NT2/D1 (cell line): ENCODE measurements at regions not wholly inside any gene's neighbourhood (a gene's known extent, or its start where the extent isn't known, plus 50 kb on each side); places are given as distances from the start of the nearest gene placed in this dataset.
"Not testable (repeated sequence)": the region's sequence is repeated elsewhere in the genome, so short reads cannot be mapped to it uniquely, and the experiment has no call there.

Experiments
- DNase-seq: peaks from one replicate; pipeline ENCODE4 v3.0.0-alpha.2; 2011; ENCODE audit warnings: low read depth, low spot score
- H3K27me3 ChIP-seq: 2 replicates; pipeline ENCODE4 v1.6.0; 2011; ENCODE audit warnings: mild to moderate bottlenecking; ENCODE audit not compliant: insufficient read length, insufficient read depth
- H3K36me3 ChIP-seq: 2 replicates; pipeline ENCODE4 v1.6.1; 2011; ENCODE audit warnings: mild to moderate bottlenecking, low read length, mixed read lengths; ENCODE audit not compliant: insufficient read depth, insufficient read length
- H3K4me1 ChIP-seq: 2 replicates; pipeline ENCODE4 v1.5.1; 2011; ENCODE audit not compliant: insufficient read depth, insufficient read length
- H3K4me3 ChIP-seq: 2 replicates; pipeline ENCODE4 v1.5.1; 2011; ENCODE audit warnings: low read depth; ENCODE audit not compliant: insufficient read length
- H3K9ac ChIP-seq: 2 replicates; pipeline ENCODE4 v1.6.0; 2011; ENCODE audit warnings: low read depth; ENCODE audit not compliant: insufficient read length
- H3K9me3 ChIP-seq: 2 replicates; pipeline ENCODE4 v1.5.1; 2011; ENCODE audit warnings: mild to moderate bottlenecking, low read length; ENCODE audit not compliant: insufficient read depth
- SUZ12 ChIP-seq: IDR thresholded peaks from 2 replicates; pipeline ENCODE4 v1.6.1; 2011; ENCODE audit not compliant: insufficient read length, insufficient read depth; ENCODE audit errors: extremely low read depth
- YY1 ChIP-seq: IDR thresholded peaks from 2 replicates; pipeline ENCODE4 v1.6.1; 2011; ENCODE audit not compliant: insufficient read length, insufficient read depth
- ZNF274 ChIP-seq: IDR thresholded peaks from 2 replicates; pipeline ENCODE4 v1.6.1; 2011; ENCODE audit warnings: mild to moderate bottlenecking, low read depth, low read length

GRCh38 chr10:28090506-28090905, 91.6 kb upstream of the ODAD2 start:
- Histone ChIP-seq H3K9me3 (no peaks in the 10 kb centered on the region), H3K4me3 (no peak overlapping the region)

DNA sequence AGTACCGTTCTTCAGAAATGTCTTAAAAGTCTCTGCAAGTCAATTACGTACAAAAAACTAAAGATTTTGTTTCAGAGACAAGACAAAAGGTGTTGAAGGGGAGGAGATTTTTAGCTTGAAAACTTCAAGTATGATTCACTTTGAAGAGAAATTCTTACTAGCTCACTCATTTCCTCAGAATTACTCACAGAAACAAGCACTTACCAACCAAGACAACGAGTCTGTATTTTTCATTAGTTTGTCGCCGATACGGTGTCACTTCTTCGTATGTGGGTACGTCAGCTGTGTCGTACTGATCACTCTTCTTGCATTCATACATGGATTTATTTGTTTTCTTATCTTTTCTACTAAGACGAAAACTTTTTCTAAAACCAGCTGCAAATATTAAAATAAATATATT, 90.6 kb upstream of the ODAD2 start:
- H3K4me1 ChIP-seq, result no peaks in the 10 kb centered on the region
- no peaks in the 10 kb centered on the region for H3K36me3 ChIP-seq
- no peak for TF ChIP-seq ZNF274
- TF ChIP-seq SUZ12, result no peak
- TF ChIP-seq YY1, result no peak
- H3K9me3 ChIP-seq, result no peaks in the 10 kb centered on the region
- no peak for DNase-seq
- no peaks in the 10 kb centered on the region for H3K27me3 ChIP-seq
- no peak overlapping the region for H3K4me3 ChIP-seq
- no peak overlapping the region for H3K9ac ChIP-seq

More at GRCh38 chr10:28090506-28090905, 91.6 kb upstream of the ODAD2 start:
- TF ChIP-seq SUZ12 (no peak), ZNF274 (no peak), YY1 (no peak)
- H3K9ac ChIP-seq, result no peak overlapping the region
- no peaks in the 10 kb centered on the region for H3K4me1 ChIP-seq
- no peaks in the 10 kb centered on the region for H3K36me3 ChIP-seq
- H3K27me3 ChIP-seq, result no peaks in the 10 kb centered on the region
- DNase-seq, result no peak

DNA sequence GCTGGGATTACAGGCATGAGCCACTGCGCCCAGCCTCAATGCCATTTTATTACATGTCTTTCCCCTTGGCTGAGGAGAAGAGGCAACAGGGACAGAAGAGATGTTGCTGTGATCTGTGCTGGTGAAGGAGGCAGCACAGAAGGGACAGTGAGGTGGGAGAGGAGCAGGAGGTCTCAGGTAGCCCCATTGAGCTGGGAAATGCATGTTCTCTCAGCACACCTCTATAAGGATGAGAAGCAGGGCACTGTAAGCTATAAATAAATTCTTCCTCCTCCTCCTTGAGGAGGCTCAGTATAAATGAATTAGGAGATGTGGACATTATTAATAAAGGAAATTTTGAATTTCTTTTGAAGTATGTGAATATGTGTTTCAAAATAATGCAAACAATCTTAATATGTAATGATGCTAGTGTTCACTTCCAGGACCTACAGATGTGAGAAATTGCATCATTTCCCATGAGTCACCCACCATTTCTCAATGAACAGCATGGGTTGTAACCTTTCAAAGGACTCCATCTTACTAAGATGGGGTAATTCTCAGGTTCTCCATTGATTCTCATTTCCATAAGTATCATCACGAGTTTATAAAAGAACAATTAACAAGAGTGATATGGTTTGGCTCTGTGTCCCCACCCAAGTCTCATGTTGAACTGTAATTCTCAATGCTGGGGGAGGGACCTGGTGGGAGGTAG, 88.9 kb upstream of the ODAD2 start:
- no peak for TF ChIP-seq ZNF274
- TF ChIP-seq YY1, result no peak
- no peak for TF ChIP-seq SUZ12
- Histone ChIP-seq H3K9ac (no peak overlapping the region), H3K4me3 (no peak overlapping the region)

DNA sequence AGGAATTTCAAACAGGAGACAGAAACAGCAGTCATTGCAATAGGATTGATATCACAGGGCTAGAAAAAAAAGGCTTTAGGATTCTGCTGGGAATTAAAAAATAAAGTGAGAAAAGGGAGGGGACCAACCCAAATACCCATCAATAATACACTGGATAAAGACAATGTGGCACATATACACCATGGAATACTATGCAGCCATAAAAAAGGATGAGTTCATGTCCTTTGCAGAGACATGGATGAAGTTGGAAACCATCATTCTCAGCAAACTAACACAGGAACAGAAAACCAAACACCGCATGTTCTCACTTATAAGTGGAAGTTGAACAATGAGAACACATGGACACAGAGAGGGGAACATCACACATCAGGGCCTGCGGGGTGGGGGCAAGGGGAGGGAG, 86.9 kb upstream of the ODAD2 start:
- H3K9ac ChIP-seq, H3K4me1 ChIP-seq, H3K36me3 ChIP-seq, H3K9me3 ChIP-seq, DNase-seq, H3K4me3 ChIP-seq, H3K27me3 ChIP-seq: not testable (repeated sequence)

More for the DNA sequence above, 88.9 kb upstream of the ODAD2 start:
- no peaks in the 10 kb centered on the region for H3K4me1 ChIP-seq
- H3K9me3 ChIP-seq, result no peaks in the 10 kb centered on the region
- no peak for DNase-seq
- H3K36me3 ChIP-seq, result no peaks in the 10 kb centered on the region
- no peaks in the 10 kb centered on the region for H3K27me3 ChIP-seq

- DNase-seq, result no peak
- no peaks in the 10 kb centered on the region for H3K9me3 ChIP-seq
- H3K4me3 ChIP-seq, result no peak overlapping the region
- H3K9ac ChIP-seq, result no peak overlapping the region
- H3K27me3 ChIP-seq, result no peaks in the 10 kb centered on the region
- TF ChIP-seq YY1 (no peak), SUZ12 (no peak), ZNF274 (no peak)
- no peaks in the 10 kb centered on the region for H3K4me1 ChIP-seq
- no peaks in the 10 kb centered on the region for H3K36me3 ChIP-seq
These were observed 84.0 kb upstream of the ODAD2 start for GRCh38 chr10:28082885-28083284.

DNA sequence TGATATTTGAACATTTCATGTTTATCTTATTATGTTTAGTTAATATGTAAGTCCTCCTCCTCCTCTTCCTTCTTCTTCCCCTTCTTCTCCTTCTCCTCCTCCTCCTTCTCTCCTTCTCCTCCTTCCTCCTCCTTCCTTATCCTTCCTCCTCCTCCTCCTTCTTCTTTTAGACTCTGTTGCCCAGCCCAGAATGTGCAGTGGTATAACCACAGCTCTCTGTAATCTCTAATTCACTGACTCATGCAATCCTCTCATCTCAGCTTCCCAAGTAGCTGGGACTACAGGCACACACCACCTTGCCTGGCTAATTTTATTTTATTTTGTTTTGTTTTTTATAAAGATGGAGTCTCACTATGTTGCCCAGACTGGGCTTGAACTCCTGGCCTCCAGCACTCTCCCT, 83.4 kb upstream of the ODAD2 start:
- no peaks in the 10 kb centered on the region for H3K9me3 ChIP-seq
- no peaks in the 10 kb centered on the region for H3K36me3 ChIP-seq
- no peaks in the 10 kb centered on the region for H3K4me1 ChIP-seq
- H3K4me3 ChIP-seq, result no peak overlapping the region
- no peak overlapping the region for H3K9ac ChIP-seq
- no peak for TF ChIP-seq YY1
- TF ChIP-seq ZNF274, result no peak
- TF ChIP-seq SUZ12, result no peak
- DNase-seq, result no peak
- no peaks in the 10 kb centered on the region for H3K27me3 ChIP-seq

- H3K4me3 ChIP-seq, result no peak overlapping the region
- peaks cover 4% of the 10 kb centered on the region; the same call in 1 of the 2 replicates for H3K9me3 ChIP-seq
- no peak for DNase-seq
- H3K4me1 ChIP-seq, result no peaks in the 10 kb centered on the region
- no peaks in the 10 kb centered on the region for H3K27me3 ChIP-seq
- no peaks in the 10 kb centered on the region for H3K36me3 ChIP-seq
- no peak overlapping the region for H3K9ac ChIP-seq
- TF ChIP-seq ZNF274, result no peak
- TF ChIP-seq YY1, result no peak
- TF ChIP-seq SUZ12, result no peak
These were observed 79.0 kb upstream of the ODAD2 start for GRCh38 chr10:28077889-28078288.
